IPS-20b (cell line): ENCODE measurements at regions not wholly inside any gene's neighbourhood (a gene's known extent, or its start where the extent isn't known, plus 50 kb on each side); places are given as distances from the start of the nearest gene placed in this dataset.

Source experiments
- H3K27ac ChIP-seq: one replicate; pipeline ENCODE4 v1.5.1; 2013; ENCODE audit warnings: low read length
- H3K27me3 ChIP-seq: 2 replicates; pipeline ENCODE4 v1.6.1; 2013; ENCODE audit warnings: mild to moderate bottlenecking, low read length, inconsistent platforms; ENCODE audit not compliant: insufficient read depth
- H3K36me3 ChIP-seq: 2 replicates; pipeline ENCODE4 v1.6.1; 2013; ENCODE audit warnings: low read depth, mild to moderate bottlenecking, inconsistent platforms, low read length, moderate library complexity; ENCODE audit not compliant: insufficient read depth
- H3K4me1 ChIP-seq: 2 replicates; pipeline ENCODE4 v1.6.1; 2013; ENCODE audit warnings: mild to moderate bottlenecking, control low read depth, inconsistent platforms, low read length, moderate library complexity; ENCODE audit not compliant: insufficient read depth
- H3K4me3 ChIP-seq: 2 replicates; pipeline ENCODE4 v1.5.1; 2013; ENCODE audit warnings: mild to moderate bottlenecking, low read length, inconsistent platforms
- H3K9ac ChIP-seq: 2 replicates; pipeline ENCODE4 v1.6.1; 2013; ENCODE audit warnings: low read depth, mild to moderate bottlenecking, inconsistent platforms, low read length, moderate library complexity
- H3K9me3 ChIP-seq: 2 replicates; pipeline ENCODE4 v1.6.1; 2013; ENCODE audit warnings: mild to moderate bottlenecking, low read depth, low read length, inconsistent platforms; ENCODE audit not compliant: insufficient read depth

GRCh38 chr1:224851210-224851847 is 78.1 kb upstream of the DNAH14 start:
- no peaks in the 10 kb centered on the region for H3K36me3 ChIP-seq
- no peak overlapping the region for H3K9ac ChIP-seq
- peaks cover 6% of the 10 kb centered on the region; the same call in 1 of the 2 replicates for H3K4me1 ChIP-seq
- no peak overlapping the region for H3K27ac ChIP-seq
- H3K4me3 ChIP-seq = no peak overlapping the region
- H3K27me3 ChIP-seq = no peaks in the 10 kb centered on the region
- H3K9me3 ChIP-seq = peaks cover 6% of the 10 kb centered on the region; the same call in 1 of the 2 replicates

GRCh38 chr1:224851848-224852261 is 77.6 kb upstream of the DNAH14 start:
- Histone ChIP-seq H3K4me3 (no peak overlapping the region), H3K27me3 (no peaks in the 10 kb centered on the region), H3K9ac (no peak overlapping the region), H3K36me3 (no peaks in the 10 kb centered on the region), H3K9me3 (peaks cover 1% of the 10 kb centered on the region; the same call in 1 of the 2 replicates), H3K27ac (no peak overlapping the region), H3K4me1 (peaks cover 5% of the 10 kb centered on the region; the same call in 1 of the 2 replicates)

GRCh38 chr1:224852901-224853568 is 76.4 kb upstream of the DNAH14 start:
- no peaks in the 10 kb centered on the region for H3K9me3 ChIP-seq
- no peak overlapping the region for H3K27ac ChIP-seq
- H3K4me1 ChIP-seq = peaks cover 3% of the 10 kb centered on the region; the same call in 1 of the 2 replicates
- H3K27me3 ChIP-seq = no peaks in the 10 kb centered on the region
- H3K9ac ChIP-seq = no peak overlapping the region
- no peak overlapping the region for H3K4me3 ChIP-seq
- H3K36me3 ChIP-seq = no peaks in the 10 kb centered on the region

GRCh38 chr1:224856973-224857372 is 72.5 kb upstream of the DNAH14 start:
- Histone ChIP-seq H3K27ac (no peak overlapping the region), H3K9ac (no peak overlapping the region), H3K36me3 (no peaks in the 10 kb centered on the region), H3K9me3 (no peaks in the 10 kb centered on the region), H3K4me1 (no peaks in the 10 kb centered on the region; the same call in 1 of the 2 replicates), H3K4me3 (no peak overlapping the region), H3K27me3 (no peaks in the 10 kb centered on the region)

GRCh38 chr1:224859651-224860050 is 69.8 kb upstream of the DNAH14 start:
- no peak overlapping the region for H3K27ac ChIP-seq

GRCh38 chr1:224860488-224861338 is 68.8 kb upstream of the DNAH14 start:
- no peak overlapping the region for H3K9ac ChIP-seq
- peaks cover 4% of the 10 kb centered on the region; the same call in 1 of the 2 replicates for H3K9me3 ChIP-seq
- no peaks in the 10 kb centered on the region for H3K27me3 ChIP-seq
- H3K27ac ChIP-seq = no peak overlapping the region
- no peaks in the 10 kb centered on the region; the same call in 1 of the 2 replicates for H3K4me1 ChIP-seq
- H3K36me3 ChIP-seq = no peaks in the 10 kb centered on the region
- H3K4me3 ChIP-seq = no peak overlapping the region

More at GRCh38 chr1:224859651-224860050, 69.8 kb upstream of the DNAH14 start:
- H3K27me3 ChIP-seq = no peaks in the 10 kb centered on the region
- H3K4me1 ChIP-seq = no peaks in the 10 kb centered on the region; the same call in 1 of the 2 replicates
- no peaks in the 10 kb centered on the region for H3K36me3 ChIP-seq
- H3K9ac ChIP-seq = no peak overlapping the region
- no peaks in the 10 kb centered on the region for H3K9me3 ChIP-seq
- H3K4me3 ChIP-seq = no peak overlapping the region

GRCh38 chr1:224861339-224861716 is 68.1 kb upstream of the DNAH14 start:
- Histone ChIP-seq H3K4me3 (no peak overlapping the region), H3K27me3 (no peaks in the 10 kb centered on the region), H3K9ac (no peak overlapping the region), H3K27ac (no peak overlapping the region), H3K9me3 (peaks cover 10% of the 10 kb centered on the region; the same call in 1 of the 2 replicates), H3K4me1 (no peaks in the 10 kb centered on the region; the same call in 1 of the 2 replicates), H3K36me3 (no peaks in the 10 kb centered on the region)

GRCh38 chr1:224863486-224863885 is 66.0 kb upstream of the DNAH14 start:
- no peaks in the 10 kb centered on the region; the same call in 1 of the 2 replicates for H3K4me1 ChIP-seq
- no peak overlapping the region for H3K27ac ChIP-seq
- no peaks in the 10 kb centered on the region for H3K36me3 ChIP-seq
- H3K4me3 ChIP-seq = no peak overlapping the region
- no peaks in the 10 kb centered on the region for H3K27me3 ChIP-seq
- no peak overlapping the region for H3K9ac ChIP-seq
- H3K9me3 ChIP-seq = peaks cover 11% of the 10 kb centered on the region; the same call in 1 of the 2 replicates

- H3K36me3 ChIP-seq = no peaks in the 10 kb centered on the region
- no peak overlapping the region for H3K9ac ChIP-seq
- H3K4me3 ChIP-seq = no peak overlapping the region
- no peaks in the 10 kb centered on the region for H3K27me3 ChIP-seq
- no peaks in the 10 kb centered on the region; the same call in 1 of the 2 replicates for H3K4me1 ChIP-seq
- no peak overlapping the region for H3K27ac ChIP-seq
- peaks cover 11% of the 10 kb centered on the region; the same call in 1 of the 2 replicates for H3K9me3 ChIP-seq
These were observed 65.5 kb upstream of the DNAH14 start for GRCh38 chr1:224864006-224864405.

- no peak overlapping the region for H3K4me3 ChIP-seq
- H3K9me3 ChIP-seq = peaks cover 11% of the 10 kb centered on the region; the same call in 1 of the 2 replicates
- no peak overlapping the region for H3K27ac ChIP-seq
- no peaks in the 10 kb centered on the region for H3K36me3 ChIP-seq
- no peaks in the 10 kb centered on the region for H3K27me3 ChIP-seq
- H3K4me1 ChIP-seq = no peaks in the 10 kb centered on the region; the same call in 1 of the 2 replicates
- H3K9ac ChIP-seq = no peak overlapping the region
These were observed 64.0 kb upstream of the DNAH14 start for GRCh38 chr1:224865510-224865909.

- no peak overlapping the region for H3K27ac ChIP-seq
- no peaks in the 10 kb centered on the region for H3K4me1 ChIP-seq
- H3K9me3 ChIP-seq = peaks cover 11% of the 10 kb centered on the region; the same call in 1 of the 2 replicates
- no peak overlapping the region for H3K4me3 ChIP-seq
- H3K9ac ChIP-seq = no peak overlapping the region
- H3K36me3 ChIP-seq = no peaks in the 10 kb centered on the region
- H3K27me3 ChIP-seq = no peaks in the 10 kb centered on the region
These were observed 62.5 kb upstream of the DNAH14 start for GRCh38 chr1:224866940-224867339.
